Activated naive CD4-positive, alpha-beta T cell (primary cell): ENCODE measurements at regions not wholly inside any gene's neighbourhood (a gene's known extent, or its start where the extent isn't known, plus 50 kb on each side); places are given as distances from the start of the nearest gene placed in this dataset.

Source experiments
- DNase-seq, 4 experiments: peaks; one replicate each; lab custom pipeline; 2025; lab: John Stamatoyannopoulos, UW

GRCh38 chr6:40312213-40313015, 274.8 kb downstream of the LRFN2 start:
- no peak for DNase-seq

GRCh38 chr6:40308533-40309306, 278.4 kb downstream of the LRFN2 start:
- DNase-seq: peak in 3 of 4 experiments; percentile 5 to 28 (median 26)

- no peak for DNase-seq
Measured at GRCh38 chr6:40307712-40308111, 279.5 kb downstream of the LRFN2 start.

GRCh38 chr6:40302856-40303454, 284.2 kb downstream of the LRFN2 start:
- no peak for DNase-seq

GRCh38 chr6:40299681-40300080, 287.5 kb downstream of the LRFN2 start:
- no peak for DNase-seq

GRCh38 chr6:40298207-40298606, 289.0 kb downstream of the LRFN2 start:
- DNase-seq: no peak

- DNase-seq: no peak
Measured at GRCh38 chr6:40295251-40295950, 291.8 kb downstream of the LRFN2 start.

GRCh38 chr6:40293460-40294185, 293.5 kb downstream of the LRFN2 start:
- DNase-seq: no peak

- no peak for DNase-seq
Measured at GRCh38 chr6:40293060-40293459, 294.1 kb downstream of the LRFN2 start.

GRCh38 chr6:40290816-40291215, 296.3 kb downstream of the LRFN2 start:
- DNase-seq: no peak

GRCh38 chr6:40288919-40289318, 298.2 kb downstream of the LRFN2 start:
- DNase-seq: no peak

GRCh38 chr6:40287296-40287850, 299.8 kb downstream of the LRFN2 start:
- DNase-seq: no peak

- DNase-seq: no peak
Measured at GRCh38 chr6:40286721-40287120, 300.4 kb downstream of the LRFN2 start.

GRCh38 chr6:40285996-40286395, 301.2 kb downstream of the LRFN2 start:
- DNase-seq: no peak

- DNase-seq: no peak
Measured at GRCh38 chr6:40285535-40285934, 301.6 kb downstream of the LRFN2 start.

- no peak for DNase-seq
Measured at GRCh38 chr6:40282986-40283385, 304.2 kb downstream of the LRFN2 start.

- no peak for DNase-seq
Measured at GRCh38 chr6:40281402-40281801, 305.8 kb downstream of the LRFN2 start.

- DNase-seq: no peak
Measured at GRCh38 chr6:40280231-40280630, 306.9 kb downstream of the LRFN2 start.

- DNase-seq: no peak
Measured at GRCh38 chr6:40276141-40276540, 311.0 kb downstream of the LRFN2 start.

GRCh38 chr6:40274058-40274457, 313.1 kb downstream of the LRFN2 start:
- no peak for DNase-seq

GRCh38 chr6:40268614-40269013, 318.6 kb downstream of the LRFN2 start:
- DNase-seq: no peak
